Caki2 (cell line): ENCODE measurements at regions not wholly inside any gene's neighbourhood (a gene's known extent, or its start where the extent isn't known, plus 50 kb on each side); places are given as distances from the start of the nearest gene placed in this dataset.

Experiments
- DNase-seq: peaks from one replicate; pipeline ENCODE4 v3.0.0-alpha.2; 2015; ENCODE audit warnings: low read depth
- in situ Hi-C: cut with HindIII; loops from 2 replicates; pipeline ENCODE4 v1.10.0; 2016; ENCODE audit warnings: low sequenced_read_pairs, low pct_unique_long_range_greater_than_20kb, mixed read lengths

DNA sequence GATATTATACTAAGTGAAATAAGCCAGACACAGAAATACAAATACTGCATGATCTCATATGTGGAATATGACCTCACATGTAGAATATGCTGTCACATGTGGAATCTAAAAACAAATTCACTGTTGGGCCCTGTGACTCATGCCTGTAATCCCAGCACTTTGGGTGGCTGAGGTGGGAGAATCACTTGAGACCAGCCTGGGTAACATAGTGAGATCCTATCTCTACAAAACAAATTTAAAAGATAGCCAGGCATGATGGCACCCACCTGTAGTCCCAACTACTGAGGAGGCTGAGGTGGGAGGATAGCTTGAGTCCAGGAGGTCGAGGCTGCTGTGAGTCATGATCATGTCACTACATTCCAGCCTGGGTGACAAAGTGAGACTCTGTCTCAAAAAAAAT, 160.3 kb downstream of the PTEN start:
- DNase-seq, result no peak
- in situ Hi-C loops, result no loop called here

DNA sequence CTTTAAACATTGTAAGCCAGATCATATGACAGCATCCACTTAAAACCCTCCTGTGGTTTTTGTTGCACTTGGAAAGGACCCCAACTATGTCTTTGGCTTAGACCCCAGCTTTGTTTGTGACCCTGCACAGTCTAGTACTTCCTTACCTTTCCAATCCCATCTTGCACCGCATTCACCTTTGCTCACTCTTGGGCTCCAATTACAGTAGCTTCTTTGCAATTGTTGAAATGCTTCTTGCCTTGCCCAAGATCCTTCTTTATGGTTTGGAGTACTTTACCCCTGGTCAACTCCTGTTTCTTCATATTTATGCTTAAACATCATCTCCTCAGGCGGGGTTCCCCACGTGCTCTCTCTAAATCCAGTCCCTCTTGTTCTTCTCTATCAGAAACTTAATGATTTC, 162.6 kb downstream of the PTEN start:
- DNase-seq, result no peak
- in situ Hi-C loops, result no loop called here

DNA sequence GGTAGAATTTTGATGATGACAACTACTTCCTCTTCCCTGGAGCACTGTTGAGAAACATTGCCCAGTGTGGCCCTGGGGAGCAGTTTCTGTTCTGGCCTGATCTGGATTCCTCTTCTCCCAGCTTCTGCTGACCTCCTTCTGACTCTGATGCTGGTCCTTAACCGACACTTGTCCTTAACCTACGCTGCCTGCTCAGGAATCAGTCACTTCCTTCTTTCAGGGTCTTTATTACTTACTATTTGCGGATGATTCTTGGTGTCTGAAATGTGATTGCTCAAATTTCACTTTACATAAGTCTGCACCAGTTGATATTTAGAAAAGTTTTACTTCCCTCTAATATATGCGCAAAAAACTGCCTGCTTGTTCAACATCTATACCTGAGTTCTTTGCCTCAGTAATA, 164.1 kb downstream of the PTEN start:
- in situ Hi-C loops, result no loop called here
- DNase-seq, result no peak

DNA sequence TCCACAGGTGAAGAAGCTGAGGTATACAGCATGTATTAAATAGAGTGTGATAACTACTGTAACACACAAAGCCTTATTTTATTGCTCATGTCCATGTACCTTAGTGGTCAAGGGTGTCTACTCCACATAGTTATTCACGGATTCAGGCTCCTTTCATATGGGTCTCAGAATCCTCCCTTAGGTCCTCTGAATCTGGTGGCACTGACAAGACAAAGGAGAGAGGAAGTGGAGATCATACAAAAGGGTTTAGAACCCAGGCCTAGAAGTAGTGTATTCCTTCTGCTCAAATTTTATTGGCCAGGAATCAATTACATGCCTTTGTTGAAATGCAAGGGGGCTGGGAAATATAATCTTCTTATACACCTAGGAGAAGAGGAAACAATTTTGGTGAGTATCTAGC, 164.6 kb downstream of the PTEN start:
- DNase-seq, result no peak
- in situ Hi-C loops, result no loop called here

DNA sequence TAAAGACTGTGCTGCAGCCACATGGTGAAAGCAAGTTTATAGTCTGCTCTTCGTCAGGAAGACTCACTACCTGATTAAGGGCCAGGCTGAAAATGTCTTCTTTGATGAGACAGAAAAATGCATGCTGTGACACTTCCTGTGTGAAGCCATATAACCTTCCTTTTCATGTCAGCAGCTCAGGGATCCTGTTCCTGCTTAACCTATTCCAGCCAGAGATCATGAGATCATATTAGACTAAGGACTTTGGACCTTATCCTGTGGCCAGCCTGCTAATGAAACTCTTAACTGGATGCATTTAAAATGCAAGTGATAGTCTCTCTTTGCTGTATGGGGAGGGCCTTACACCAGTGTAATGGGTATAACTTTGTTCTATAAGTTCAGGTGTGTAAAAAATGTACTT, 165.2 kb downstream of the PTEN start:
- in situ Hi-C loops, result no loop called here
- DNase-seq, result peak; percentile 11

DNA sequence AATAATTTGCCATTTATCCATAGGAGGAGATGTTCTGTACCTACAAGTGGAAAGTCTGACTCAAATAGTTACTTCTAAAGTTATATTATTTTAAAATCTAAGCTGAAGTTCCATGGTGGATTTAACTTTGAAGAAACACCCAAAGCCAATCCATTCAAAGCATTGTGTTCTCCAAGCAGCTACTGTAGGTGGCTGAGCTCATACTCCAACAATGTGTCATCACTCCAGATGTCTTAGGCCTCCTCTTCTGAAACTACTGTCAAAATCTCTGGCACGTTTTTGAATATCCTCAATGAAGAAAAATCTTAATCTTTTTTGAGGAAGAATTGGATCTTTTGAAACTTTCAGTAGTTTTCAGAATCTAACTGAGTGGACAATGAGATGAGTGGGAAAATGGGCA, 169.1 kb downstream of the PTEN start:
- in situ Hi-C loops, result no loop called here
- DNase-seq, result no peak

DNA sequence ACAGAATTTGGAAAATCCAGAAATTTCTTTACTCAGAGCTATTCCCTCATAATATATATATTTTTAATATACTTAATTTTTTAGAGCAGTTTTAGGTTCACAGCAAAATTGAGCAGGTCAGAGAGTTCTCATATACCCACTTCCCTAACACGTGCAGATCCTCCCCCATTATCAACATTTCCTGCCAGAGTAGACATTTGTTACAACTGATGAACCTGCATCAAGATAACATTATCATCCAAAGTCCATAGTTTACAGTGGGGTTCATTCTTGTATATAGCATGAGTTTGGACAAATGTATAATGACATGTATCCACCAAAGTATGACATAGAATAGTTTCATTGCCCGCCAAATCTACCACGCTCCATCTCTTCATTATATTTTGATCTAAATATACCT, 170.0 kb downstream of the PTEN start:
- no peak for DNase-seq
- in situ Hi-C loops, result no loop called here

DNA sequence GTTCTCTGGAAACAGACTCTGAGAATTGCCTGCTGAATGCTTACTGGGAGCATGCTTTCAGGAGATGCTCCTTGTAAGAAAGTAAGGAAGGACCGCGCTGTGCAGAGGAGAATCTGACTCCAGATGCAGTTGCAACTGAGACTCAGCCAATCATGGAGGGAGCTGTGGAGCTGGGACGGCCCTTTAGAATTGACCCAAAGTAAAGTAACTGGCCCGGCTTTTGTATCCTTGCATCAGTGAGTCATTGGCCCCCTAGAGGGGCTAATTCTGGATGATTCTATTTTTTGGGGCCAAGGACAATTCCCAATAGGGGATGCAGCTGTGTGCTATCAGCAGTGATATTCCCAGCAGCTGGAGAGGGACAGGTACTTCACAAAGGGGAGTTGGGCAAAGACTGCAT, 170.4 kb downstream of the PTEN start:
- in situ Hi-C loops, result no loop called here
- DNase-seq, result no peak

DNA sequence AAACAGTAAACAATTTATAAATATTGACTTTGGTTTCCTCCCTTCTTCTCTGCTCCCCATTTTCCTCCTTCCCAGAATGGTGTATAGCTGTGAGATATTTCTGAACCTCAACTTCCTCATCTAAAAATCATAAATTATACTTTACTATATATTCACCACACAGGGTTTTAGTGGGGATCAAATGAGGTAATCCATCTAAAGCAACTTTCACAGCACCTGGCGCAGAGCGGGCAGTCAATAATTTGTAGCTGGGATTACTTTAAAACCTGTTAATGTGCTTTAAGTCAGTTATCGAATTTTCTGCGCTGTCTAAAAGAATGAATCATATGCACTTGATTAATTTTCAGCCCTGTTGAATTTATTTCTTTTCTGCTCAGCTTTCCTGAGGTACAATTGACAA, 172.7 kb downstream of the PTEN start:
- no peak for DNase-seq
- in situ Hi-C loops, result no loop called here

DNA sequence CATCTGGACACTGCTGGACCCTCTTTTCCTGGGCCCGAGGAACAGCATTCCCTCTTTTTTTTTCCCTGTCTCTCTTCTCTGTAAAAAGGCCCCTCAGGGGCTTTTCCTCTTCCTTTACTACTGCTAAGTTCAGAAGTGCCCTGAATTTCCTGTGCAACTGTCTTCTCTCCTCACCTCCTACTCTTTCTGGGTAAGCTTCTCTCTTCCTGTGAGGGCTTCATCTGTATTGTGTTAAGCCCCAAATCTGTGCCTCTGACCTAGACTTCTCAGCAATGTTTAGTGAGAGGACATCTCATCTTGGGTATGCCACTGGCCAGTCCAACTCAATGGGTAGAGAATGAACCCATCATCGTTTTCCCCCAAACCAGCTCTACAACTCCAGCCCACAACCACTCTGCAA, 174.2 kb downstream of the PTEN start:
- in situ Hi-C loops, result no loop called here
- no peak for DNase-seq

DNA sequence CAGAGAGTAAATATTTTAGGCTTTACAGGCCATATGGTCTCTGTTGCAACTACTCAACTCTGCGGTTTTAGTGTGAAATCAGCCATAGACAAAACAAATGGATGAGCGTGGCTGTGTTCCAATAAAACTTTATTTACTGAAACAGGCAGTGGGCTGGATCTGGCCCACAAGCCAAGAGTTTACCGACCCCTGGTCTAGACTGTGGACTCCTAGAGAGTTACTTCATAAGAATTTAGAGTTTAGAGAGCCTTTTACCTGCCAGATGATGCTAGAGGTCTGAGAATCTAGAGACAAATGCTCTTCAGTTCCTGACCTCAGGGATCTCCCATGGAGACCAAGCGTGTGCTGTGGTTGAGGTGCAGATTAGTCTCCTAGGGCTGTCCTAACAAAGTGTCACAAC, 174.8 kb downstream of the PTEN start:
- no peak for DNase-seq

DNA sequence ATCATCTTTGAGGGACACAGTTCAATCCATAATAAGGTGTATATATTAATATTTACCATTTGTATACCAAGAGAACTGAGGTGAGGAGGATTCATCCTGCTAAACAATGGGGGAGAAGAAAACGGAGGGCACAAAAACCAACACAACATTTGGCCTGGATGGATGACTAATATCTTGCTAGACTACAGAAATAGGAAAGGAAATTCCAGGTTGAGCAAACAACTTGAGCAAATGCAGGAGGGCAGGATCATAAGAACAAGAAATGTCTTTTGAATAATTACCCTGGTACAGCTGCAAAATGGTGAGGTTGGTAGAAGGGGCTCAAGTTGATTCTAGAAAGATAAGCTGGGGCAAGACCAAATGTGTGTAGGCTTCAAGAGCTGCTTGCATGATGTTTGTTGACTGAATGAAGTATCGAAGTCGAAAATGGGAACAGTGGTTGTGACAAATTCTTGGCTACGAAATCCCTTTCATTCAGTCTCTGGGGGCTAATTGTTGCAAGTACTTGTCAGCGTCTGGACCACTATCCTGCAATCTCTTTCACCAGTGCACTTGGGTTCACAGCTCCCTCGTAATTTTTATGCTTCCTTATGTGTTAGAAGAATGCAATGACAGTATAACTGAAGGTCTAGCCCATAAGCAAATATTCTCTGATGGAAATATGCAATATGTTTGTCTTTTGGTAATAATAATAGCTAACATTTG, 176.2 kb downstream of the PTEN start:
- no peak for DNase-seq

More for the DNA sequence above, 174.8 kb downstream of the PTEN start:
- in situ Hi-C loops, result no loop called here

DNA sequence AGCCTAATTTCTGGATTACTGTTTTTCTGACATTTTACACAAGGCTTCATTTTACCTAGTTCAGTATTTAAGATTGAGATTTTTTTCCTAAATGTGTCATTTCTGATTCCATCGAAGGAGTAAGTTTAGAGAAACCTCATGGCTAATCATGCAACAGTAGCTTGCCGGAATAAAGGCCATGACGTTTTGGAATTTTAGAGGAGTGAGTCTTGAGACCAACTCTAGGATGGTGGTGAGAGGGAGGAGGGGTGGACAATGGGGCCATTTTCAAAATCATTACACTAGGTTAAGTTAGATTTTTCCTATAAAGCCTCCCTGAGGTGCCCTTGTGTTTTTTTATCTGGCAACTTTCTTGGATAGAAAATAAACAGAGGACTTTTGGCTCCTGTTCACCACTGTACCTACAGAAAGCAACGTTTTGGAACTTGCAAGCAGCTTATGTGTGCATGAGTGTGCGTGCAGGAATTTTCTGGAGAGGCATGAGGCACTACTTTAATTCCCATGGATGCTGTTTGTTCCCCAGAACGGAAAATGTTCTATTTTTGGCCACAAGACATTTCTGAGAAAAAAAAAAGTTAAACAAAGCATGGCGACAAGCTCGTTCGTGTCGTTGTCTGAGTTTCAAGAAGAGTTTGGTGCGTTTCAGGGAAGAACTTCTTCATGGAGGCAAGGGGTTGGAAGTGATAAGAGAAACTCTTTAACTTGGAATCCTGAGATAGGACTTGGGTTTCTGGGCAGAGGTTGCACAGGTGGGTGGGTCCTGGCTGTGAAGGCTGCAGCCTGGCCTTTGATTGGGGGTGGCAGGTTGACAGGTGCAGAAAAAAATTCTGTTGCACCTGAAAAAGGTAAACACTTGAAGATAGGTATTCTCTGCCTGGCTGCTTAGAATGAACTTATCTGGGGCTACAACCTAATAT, 178.1 kb downstream of the PTEN start:
- in situ Hi-C loops, result no loop called here
- no peak for DNase-seq

More for the DNA sequence above, 176.2 kb downstream of the PTEN start:
- in situ Hi-C loops, result no loop called here

DNA sequence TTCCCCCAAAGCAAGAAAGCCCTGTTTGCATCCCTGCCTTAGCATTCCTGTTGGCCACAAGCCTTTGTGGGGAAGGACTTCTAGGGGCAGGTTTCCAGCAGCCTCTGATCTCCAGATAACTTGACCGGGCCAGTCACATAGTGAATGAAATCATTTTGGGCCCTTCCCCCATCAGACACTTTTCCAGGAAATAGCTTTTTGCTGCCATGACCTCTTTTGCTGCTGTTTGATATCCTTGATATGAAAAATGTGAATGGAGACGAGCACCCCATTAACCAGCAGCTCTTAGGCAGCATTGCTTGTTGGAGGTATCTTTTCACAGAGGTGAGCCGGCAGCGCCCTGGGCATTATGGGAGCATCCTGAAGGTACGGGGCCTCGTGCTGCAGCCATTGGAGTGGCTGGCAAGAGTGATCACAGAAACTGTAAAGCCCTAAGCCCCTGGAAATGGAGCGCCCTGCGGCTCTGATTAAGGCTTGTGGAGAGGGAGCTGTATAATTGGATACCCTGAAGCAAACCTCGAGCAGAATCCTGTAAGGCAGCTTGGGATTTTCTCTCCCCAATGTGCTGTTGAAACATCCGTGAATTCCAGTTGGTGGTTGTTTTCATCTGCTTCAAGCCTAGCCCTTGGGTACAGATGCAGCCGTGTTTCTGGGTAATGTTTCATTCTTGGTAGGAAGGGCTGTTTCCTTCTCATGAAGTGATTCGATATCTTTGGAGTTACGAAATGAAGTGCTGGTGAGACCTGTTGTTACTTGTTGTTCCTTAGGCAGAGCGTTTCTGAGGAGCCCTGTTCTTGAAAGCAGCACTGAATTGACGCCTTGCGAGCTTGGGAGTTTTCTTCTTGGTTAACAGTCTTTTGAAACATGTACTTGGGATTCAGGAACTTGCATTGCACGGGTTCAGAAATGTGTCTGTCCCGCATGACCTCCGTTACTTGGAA, 179.0 kb downstream of the PTEN start:
- no peak for DNase-seq
- in situ Hi-C loops, result no loop called here

DNA sequence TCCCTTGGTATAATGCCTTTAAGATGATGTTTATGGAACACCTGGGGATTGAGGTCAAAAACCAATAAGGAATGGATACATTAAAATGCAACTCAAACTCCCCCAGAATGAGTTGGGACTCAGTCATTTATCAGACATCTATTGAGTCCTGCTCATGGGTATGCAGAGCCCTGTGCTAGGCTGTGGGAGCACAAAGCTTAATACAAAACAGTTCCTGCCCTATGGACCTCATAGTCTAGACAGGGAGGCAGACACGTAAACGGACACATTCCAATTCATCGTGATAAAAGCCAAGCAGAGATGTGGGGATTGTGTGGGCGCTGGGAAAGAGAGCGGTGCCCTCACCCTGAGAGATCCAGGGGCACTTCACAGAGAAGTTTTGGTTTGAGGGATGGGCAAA, 181.7 kb downstream of the PTEN start:
- in situ Hi-C loops, result no loop called here

DNA sequence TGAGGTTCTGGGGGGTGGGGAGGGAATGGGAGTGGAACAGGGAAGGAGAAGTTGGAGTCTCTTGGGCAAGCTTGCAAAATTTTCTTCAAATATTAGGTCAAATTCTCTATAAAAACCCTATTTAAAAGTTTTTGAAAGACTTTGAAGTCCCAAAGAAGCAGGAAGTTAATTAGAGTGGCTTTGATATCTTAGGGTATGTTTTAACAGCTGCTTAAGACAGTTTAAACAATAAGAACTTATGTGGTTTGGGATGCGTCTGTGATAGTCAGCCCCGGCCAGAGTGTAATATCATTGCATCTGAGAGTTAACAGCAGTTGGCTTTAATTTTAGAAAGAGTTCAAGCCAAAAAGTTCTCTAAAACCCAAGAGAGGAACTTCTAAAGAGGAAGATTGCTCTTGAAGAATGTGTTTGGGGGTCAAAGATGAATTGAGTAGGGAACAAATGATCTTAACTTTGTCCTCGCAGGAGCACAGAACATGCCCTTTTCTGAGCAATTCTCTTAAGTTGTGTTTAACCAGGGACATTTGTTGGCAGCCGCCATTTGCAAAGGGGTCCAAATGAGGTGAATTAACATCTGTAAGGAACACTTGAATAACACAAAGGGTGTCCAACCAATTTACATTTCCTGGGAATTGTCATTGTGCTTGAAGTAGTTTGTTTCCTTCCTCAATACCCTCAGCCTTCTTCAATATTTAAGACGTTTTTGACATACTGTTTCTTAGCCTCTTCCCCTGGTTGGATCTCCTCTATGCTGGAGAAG, 182.4 kb downstream of the PTEN start:
- in situ Hi-C loops, result no loop called here
- no peak for DNase-seq

More for the DNA sequence above, 181.7 kb downstream of the PTEN start:
- DNase-seq, result no peak

DNA sequence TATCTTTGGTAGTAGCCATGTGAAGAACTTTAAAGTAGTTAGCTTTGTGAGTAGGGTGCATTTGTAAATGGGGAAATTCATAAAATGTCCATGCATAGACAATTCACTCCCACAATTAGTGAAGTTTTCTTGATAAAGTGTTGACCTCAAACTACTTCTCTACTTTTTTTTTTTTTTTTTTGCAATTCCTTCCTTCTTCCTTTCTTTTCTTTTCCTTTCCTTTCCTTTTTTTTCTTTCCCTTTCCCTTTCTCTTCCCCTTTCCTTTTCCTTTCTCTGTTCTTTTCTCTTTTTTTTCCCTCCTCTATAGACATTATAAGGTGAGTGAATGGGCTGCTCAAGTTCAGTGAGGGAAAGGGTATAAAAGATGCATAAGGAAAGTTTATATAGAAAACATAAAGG, 184.2 kb downstream of the PTEN start:
- in situ Hi-C loops, result no loop called here
- no peak for DNase-seq

DNA sequence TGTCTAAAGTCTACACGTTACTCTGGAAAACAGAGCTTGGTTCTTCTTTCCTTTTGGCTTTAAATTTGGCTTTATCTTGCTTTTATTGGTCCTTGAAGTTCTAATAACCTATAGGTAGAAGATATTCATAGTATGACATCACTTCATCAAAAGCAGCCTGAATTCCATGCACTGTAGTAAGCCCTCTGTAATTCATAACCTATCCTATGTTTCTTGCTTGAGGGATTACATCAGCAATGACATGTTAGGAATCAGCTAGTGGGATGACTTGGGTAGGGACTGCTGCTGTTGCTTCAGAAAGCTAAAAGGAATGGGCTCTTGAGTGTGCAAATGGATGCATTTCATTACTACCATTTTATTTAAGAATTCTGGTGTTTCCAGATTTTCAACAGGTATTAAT, 184.9 kb downstream of the PTEN start:
- in situ Hi-C loops, result no loop called here
- DNase-seq, result no peak
